RWPE2 (cell line): ENCODE measurements at regions not wholly inside any gene's neighbourhood (a gene's known extent, or its start where the extent isn't known, plus 50 kb on each side); places are given as distances from the start of the nearest gene placed in this dataset.

Experiments used
- ATAC-seq: fragments of 200-7000 bp; cut with Tn5 transposase; 3 replicates; pipeline ENCODE4 v1.9.1; 2021; ENCODE audit warnings: low read depth
- DNase-seq: peaks from one replicate; pipeline ENCODE4 v3.0.0-alpha.2; 2020; ENCODE audit warnings: low spot score
- H3K27ac ChIP-seq: fragments of 450-650 bp; 2 replicates; pipeline ENCODE4 v1.5.1; 2017; ENCODE audit warnings: mild to moderate bottlenecking; ENCODE audit not compliant: poor library complexity, severe bottlenecking
- H3K27me3 ChIP-seq: fragments of 250-450 bp; sonication (Bioruptor Pico); 2 replicates; pipeline ENCODE4 v1.5.1; 2021; ENCODE audit warnings: mild to moderate bottlenecking, moderate library complexity; ENCODE audit not compliant: insufficient read depth, poor library complexity, severe bottlenecking
- H3K36me3 ChIP-seq: fragments of 250-450 bp; sonication (Bioruptor Pico); 2 replicates; pipeline ENCODE4 v1.5.1; 2020; ENCODE audit warnings: low read depth, mild to moderate bottlenecking, moderate library complexity
- H3K4me1 ChIP-seq: fragments of 250-450 bp; sonication (Bioruptor Pico); 2 replicates; pipeline ENCODE4 v1.5.1; 2021; ENCODE audit warnings: mild to moderate bottlenecking, moderate library complexity; ENCODE audit not compliant: insufficient read depth, poor library complexity, severe bottlenecking
- H3K4me3 ChIP-seq: fragments of 250-450 bp; sonication (Bioruptor Pico); 2 replicates; pipeline ENCODE4 v1.5.1; 2021; ENCODE audit warnings: mild to moderate bottlenecking, moderate library complexity; ENCODE audit not compliant: severe bottlenecking
- H3K9me3 ChIP-seq: fragments of 250-450 bp; sonication (Bioruptor Pico); 2 replicates; pipeline ENCODE4 v1.5.1; 2021; ENCODE audit warnings: mild to moderate bottlenecking, moderate library complexity; ENCODE audit not compliant: severe bottlenecking
- TF ChIP-seq, protein P1 (sequence below): fragments of 450-650 bp; IDR thresholded peaks from one replicate; pipeline ENCODE4 v1.5.1; 2017; ENCODE audit warnings: mild to moderate bottlenecking, moderate library complexity; ENCODE audit not compliant: poor library complexity, severe bottlenecking

DNA sequence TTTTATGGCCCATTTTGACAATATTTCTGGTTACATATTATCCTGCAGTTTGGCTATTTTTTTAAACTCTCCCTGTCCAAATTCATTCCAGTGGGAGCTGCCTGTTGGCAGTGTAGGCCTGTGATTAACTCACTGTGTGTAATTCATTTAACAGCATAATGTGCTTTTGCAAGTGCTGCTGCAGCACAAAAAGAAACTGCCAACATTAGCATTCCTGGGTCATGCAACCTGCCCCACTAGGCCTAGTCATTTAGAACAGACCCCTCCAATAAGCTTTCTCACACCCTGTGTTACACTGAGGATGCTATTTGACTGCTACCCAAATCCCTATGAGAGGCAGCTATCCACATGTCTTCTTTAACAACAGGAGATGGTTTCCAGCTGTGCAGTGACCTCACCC lies 251.2 kb upstream of the UBE2E2 start:
- TF ChIP-seq, protein P1, sequence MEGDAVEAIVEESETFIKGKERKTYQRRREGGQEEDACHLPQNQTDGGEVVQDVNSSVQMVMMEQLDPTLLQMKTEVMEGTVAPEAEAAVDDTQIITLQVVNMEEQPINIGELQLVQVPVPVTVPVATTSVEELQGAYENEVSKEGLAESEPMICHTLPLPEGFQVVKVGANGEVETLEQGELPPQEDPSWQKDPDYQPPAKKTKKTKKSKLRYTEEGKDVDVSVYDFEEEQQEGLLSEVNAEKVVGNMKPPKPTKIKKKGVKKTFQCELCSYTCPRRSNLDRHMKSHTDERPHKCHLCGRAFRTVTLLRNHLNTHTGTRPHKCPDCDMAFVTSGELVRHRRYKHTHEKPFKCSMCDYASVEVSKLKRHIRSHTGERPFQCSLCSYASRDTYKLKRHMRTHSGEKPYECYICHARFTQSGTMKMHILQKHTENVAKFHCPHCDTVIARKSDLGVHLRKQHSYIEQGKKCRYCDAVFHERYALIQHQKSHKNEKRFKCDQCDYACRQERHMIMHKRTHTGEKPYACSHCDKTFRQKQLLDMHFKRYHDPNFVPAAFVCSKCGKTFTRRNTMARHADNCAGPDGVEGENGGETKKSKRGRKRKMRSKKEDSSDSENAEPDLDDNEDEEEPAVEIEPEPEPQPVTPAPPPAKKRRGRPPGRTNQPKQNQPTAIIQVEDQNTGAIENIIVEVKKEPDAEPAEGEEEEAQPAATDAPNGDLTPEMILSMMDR, result no peak
- Histone ChIP-seq H3K9me3 (no peaks in the 10 kb centered on the region), H3K4me3 (no peak overlapping the region), H3K4me1 (no peaks in the 10 kb centered on the region), H3K27me3 (no peaks in the 10 kb centered on the region), H3K36me3 (no peaks in the 10 kb centered on the region), H3K27ac (no peak overlapping the region)
- no peak for ATAC-seq
- no peak for DNase-seq

DNA sequence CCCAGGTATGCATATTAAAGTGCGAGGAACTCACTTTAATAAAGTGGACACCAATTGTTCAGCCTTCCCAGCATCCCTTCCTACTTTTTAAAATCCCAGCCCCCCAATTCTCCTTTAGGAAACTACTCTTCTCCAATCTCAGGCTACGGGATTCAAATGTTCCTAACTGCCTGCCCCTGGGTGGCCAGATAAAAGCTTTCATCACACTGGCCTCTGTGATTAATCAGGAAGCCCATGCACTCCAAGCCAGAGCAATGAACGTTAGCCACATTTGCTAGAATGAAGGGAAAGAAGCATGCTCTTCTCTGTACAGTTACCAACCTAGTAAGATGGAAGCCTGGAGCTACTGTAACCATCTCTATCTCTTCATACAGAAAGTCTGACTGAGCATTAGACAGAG lies 250.3 kb upstream of the UBE2E2 start:
- no peaks in the 10 kb centered on the region for H3K27me3 ChIP-seq
- no peak overlapping the region for H3K4me3 ChIP-seq
- no peak for DNase-seq
- no peak overlapping the region for H3K27ac ChIP-seq
- ATAC-seq, result no peak
- no peaks in the 10 kb centered on the region for H3K4me1 ChIP-seq
- TF ChIP-seq, protein P1, result no peak
- no peaks in the 10 kb centered on the region for H3K36me3 ChIP-seq
- no peaks in the 10 kb centered on the region for H3K9me3 ChIP-seq

DNA sequence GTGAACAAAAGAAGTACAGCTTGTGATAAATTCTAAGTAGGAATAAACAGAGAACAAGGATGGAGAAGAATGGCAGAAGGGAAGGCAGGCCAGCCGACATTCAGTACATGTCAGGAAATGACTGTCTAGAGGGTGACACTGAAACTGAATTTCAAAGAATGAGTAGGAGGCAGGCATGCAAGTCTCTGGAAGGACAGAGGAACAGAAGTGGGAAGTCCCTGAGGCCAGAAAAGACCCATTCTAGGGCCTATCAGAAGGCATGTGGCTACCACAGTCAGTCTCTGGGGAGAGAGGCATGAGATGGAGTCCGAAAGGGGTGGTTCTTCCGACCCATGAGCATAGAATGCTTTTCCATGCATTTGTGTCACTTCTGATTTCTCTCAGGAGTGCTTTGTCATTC lies 243.5 kb upstream of the UBE2E2 start:
- no peaks in the 10 kb centered on the region for H3K4me1 ChIP-seq
- H3K4me3 ChIP-seq, result no peak overlapping the region
- DNase-seq, result no peak
- no peak for ATAC-seq
- peaks cover 8% of the 10 kb centered on the region for H3K27me3 ChIP-seq
- no peaks in the 10 kb centered on the region for H3K9me3 ChIP-seq
- TF ChIP-seq, protein P1, result no peak
- H3K27ac ChIP-seq, result no peak overlapping the region
- no peaks in the 10 kb centered on the region for H3K36me3 ChIP-seq

DNA sequence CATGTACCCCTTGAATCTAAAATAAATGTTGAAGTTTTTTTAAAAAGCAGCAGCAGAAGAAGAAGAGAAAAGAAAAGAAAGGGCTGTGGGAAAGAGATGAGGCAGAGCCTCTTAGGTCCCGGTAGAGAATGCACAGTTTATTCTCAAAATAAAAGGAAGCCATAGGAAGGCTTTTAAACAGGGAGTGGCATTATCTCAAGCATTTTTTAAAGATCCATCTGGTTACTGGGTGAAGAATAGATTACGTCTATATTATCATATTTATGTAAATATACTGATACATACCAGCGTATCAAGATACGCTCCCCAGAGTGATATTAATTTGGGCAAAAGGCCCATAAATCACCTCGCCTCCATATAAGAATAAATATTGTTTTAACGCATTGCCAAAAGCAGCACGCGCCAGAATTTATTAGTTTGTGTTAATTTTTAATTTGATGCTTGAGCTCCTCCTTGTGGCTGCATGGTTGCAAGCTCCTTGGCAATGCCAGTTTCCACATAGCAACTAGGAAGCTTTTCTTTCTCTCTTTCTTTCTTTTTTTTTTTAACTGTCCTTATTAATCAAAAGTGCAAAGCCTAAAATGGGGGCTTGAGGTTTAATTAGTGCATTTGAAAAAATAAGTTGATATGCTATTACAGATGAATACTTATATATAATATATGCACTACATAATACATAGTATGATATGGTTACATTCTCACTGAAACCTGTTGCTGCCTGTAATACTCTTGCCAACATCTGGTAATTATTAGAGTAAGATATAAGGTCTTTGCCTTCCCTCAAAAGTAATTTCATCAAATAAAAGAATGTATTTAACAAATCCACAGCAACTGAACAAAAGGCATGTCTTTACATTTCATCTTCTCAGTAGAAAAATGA lies 242.8 kb upstream of the UBE2E2 start:
- no peak for ATAC-seq

More for the DNA sequence above, 242.8 kb upstream of the UBE2E2 start:
- Histone ChIP-seq H3K4me3 (no peak overlapping the region), H3K27me3 (peaks cover 8% of the 10 kb centered on the region), H3K36me3 (no peaks in the 10 kb centered on the region), H3K27ac (no peak overlapping the region), H3K9me3 (no peaks in the 10 kb centered on the region), H3K4me1 (no peaks in the 10 kb centered on the region)
- DNase-seq, result no peak
- TF ChIP-seq, protein P1, result peak; percentile 88
